Neuronal stem cell (in vitro differentiated cells): ENCODE measurements at regions not wholly inside any gene's neighbourhood (a gene's known extent, or its start where the extent isn't known, plus 50 kb on each side); places are given as distances from the start of the nearest gene placed in this dataset.

Experiments
- DNase-seq: peaks from one replicate; pipeline ENCODE4 v3.0.0-alpha.2; 2013; ENCODE audit warnings: low spot score
- H2AFZ ChIP-seq: one replicate; pipeline ENCODE4 v1.6.1; 2013; ENCODE audit warnings: mild to moderate bottlenecking, low read length, inconsistent platforms
- H2AK5ac ChIP-seq: 2 replicates; pipeline ENCODE4 v1.6.1; 2013; ENCODE audit warnings: low read depth, mild to moderate bottlenecking, inconsistent platforms, low read length, moderate library complexity, mixed read lengths
- H2BK120ac ChIP-seq: 2 replicates; pipeline ENCODE4 v1.6.1; 2013; ENCODE audit warnings: low read depth, mild to moderate bottlenecking, inconsistent platforms, low read length, moderate library complexity, mixed read lengths
- H2BK12ac ChIP-seq: one replicate; pipeline ENCODE4 v1.6.1; 2013; ENCODE audit warnings: low read length, inconsistent platforms
- H2BK15ac ChIP-seq: 2 replicates; pipeline ENCODE4 v1.6.1; 2013; ENCODE audit warnings: mild to moderate bottlenecking, low read length, inconsistent platforms, mixed read lengths
- H2BK5ac ChIP-seq: one replicate; pipeline ENCODE4 v1.6.1; 2013; ENCODE audit warnings: inconsistent platforms, mild to moderate bottlenecking, low read length, moderate library complexity
- H3K14ac ChIP-seq: one replicate; pipeline ENCODE4 v1.6.1; 2013; ENCODE audit warnings: low read length, inconsistent platforms
- H3K18ac ChIP-seq: 2 replicates; pipeline ENCODE4 v1.6.1; 2013; ENCODE audit warnings: low read length, inconsistent platforms
- H3K23ac ChIP-seq: 2 replicates; pipeline ENCODE4 v1.6.1; 2013; ENCODE audit warnings: low read depth, mild to moderate bottlenecking, mixed read lengths, low read length, inconsistent platforms; ENCODE audit not compliant: poor library complexity
- H3K27ac ChIP-seq: replicated peaks from 3 replicates; pipeline ENCODE4 v1.5.1; 2013; ENCODE audit warnings: low read length, inconsistent platforms
- H3K27me3 ChIP-seq, 3 experiments: 2 replicates each; pipeline ENCODE4 v1.6.1; 2013; ENCODE audit warnings: low read length in 3 of 3, mild to moderate bottlenecking in 2 of 3, inconsistent platforms in 1 of 3, low read depth in 1 of 3, mixed read lengths in 1 of 3, moderate library complexity in 1 of 3; ENCODE audit not compliant: control insufficient read depth in 3 of 3, insufficient read depth in 3 of 3
- H3K36me3 ChIP-seq, 2 donors: replicated peaks in 1 of 2; 2 replicates each; pipeline ENCODE4 v1.6.1; 2013; ENCODE audit warnings: low read length in 2 of 2; ENCODE audit not compliant: control insufficient read depth in 2 of 2, insufficient read depth in 2 of 2
- H3K4ac ChIP-seq: 2 replicates; pipeline ENCODE4 v1.6.1; 2013; ENCODE audit warnings: inconsistent platforms, mild to moderate bottlenecking, low read length, moderate library complexity
- H3K4me1 ChIP-seq, 2 donors: 1 replicate in 1 of 2; 2 replicates in 1 of 2; pipeline ENCODE4 v1.6.1; 2013; ENCODE audit warnings: low read length in 2 of 2, low read depth in 1 of 2; ENCODE audit not compliant: control insufficient read depth in 2 of 2, insufficient read depth in 1 of 2
- H3K4me2 ChIP-seq: one replicate; pipeline ENCODE4 v1.6.1; 2013; ENCODE audit warnings: mild to moderate bottlenecking, low read length, inconsistent platforms; ENCODE audit not compliant: insufficient read depth, poor library complexity, severe bottlenecking
- H3K4me3 ChIP-seq, 2 donors: 2 replicates each; pipeline ENCODE4 v1.5.1; 2013; ENCODE audit warnings: low read length in 2 of 2, mild to moderate bottlenecking in 2 of 2, inconsistent platforms in 1 of 2, moderate library complexity in 1 of 2
- H3K79me1 ChIP-seq: one replicate; pipeline ENCODE4 v1.6.1; 2013; ENCODE audit warnings: low read depth, mild to moderate bottlenecking, inconsistent platforms, low read length, moderate library complexity
- H3K9ac ChIP-seq: one replicate; pipeline ENCODE4 v1.6.1; 2013; ENCODE audit warnings: mild to moderate bottlenecking, low read depth, low read length, inconsistent platforms; ENCODE audit not compliant: poor library complexity
- H3K9me3 ChIP-seq, 2 donors: replicated peaks in 1 of 2; 2 replicates each; pipeline versions ENCODE3 to v1.6.1; 2013; ENCODE audit warnings: low read length in 2 of 2, mild to moderate bottlenecking in 2 of 2, inconsistent platforms in 1 of 2, low read depth in 1 of 2, mixed read lengths in 1 of 2, moderate library complexity in 1 of 2; ENCODE audit not compliant: control insufficient read depth in 2 of 2, insufficient read depth in 1 of 2
- H4K8ac ChIP-seq: one replicate; pipeline ENCODE4 v1.6.1; 2013; ENCODE audit warnings: low read depth, mild to moderate bottlenecking, inconsistent platforms, low read length, moderate library complexity
- H4K91ac ChIP-seq: one replicate; pipeline ENCODE4 v1.6.1; 2013; ENCODE audit warnings: low read length, low read depth, mild to moderate bottlenecking, inconsistent platforms; ENCODE audit not compliant: poor library complexity
- WGBS, 2 donors: extraction: QIAGEN DNeasy Blood & Tissue Kit; methylation state at CpG; one replicate each; pipeline ENCODE4 v1.1.7; 2013; ENCODE audit warnings: missing lambda C conversion rate in 2 of 2, mixed read lengths in 1 of 2; ENCODE audit not compliant: insufficient read length in 2 of 2, insufficient replicate concordance in 1 of 2; ENCODE audit errors: extremely low coverage in 2 of 2; 5-methylcytosine and 5-hydroxymethylcytosine counted together

DNA sequence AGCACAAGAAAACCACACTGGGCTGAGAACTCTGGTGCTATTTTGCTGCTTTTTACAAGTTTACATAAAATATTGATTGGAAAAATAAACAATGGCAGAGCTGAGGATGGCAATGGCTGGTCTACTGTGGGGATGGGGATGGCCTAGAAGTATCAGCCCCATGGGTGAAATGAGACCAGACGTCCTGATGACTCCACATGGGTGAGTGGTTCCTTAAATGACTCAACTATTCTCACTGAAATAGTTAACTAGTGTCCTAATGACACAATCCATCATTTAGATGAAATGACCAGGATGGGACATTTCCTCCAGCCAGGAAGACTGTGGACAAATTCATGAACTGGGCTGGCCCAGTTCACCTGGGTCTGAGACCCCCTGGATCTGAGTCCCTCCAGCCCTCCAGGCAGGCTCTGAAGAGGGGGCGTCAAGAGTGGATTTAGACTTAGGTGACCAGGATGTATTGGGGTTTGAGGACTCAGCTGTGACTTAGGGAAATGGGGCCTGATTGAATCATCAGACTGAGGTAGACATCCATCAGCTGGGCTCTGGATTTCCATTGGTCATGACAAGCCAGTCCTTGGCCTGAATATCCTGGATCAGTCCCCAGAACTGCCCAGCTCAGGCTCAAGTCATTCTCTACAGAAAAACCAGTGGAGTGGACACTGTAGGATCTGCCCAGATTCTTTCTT is 98.2 kb upstream of the IGLL5 start:
- Histone ChIP-seq H3K27ac (no peak overlapping the region), H2BK5ac (no peak overlapping the region), H2AK5ac (no peak overlapping the region), H2AFZ (no peak overlapping the region), H3K27me3 (peaks cover 0 to 3% (median 0%) of the 10 kb centered on the region in 3 experiments), H3K14ac (no peak overlapping the region), H3K79me1 (no peaks in the 10 kb centered on the region), H4K8ac (no peak overlapping the region), H2BK12ac (no peak overlapping the region), H3K18ac (no peak overlapping the region), H3K4me3 (no peak overlapping the region), H3K4me2 (no peak overlapping the region), H3K4me1 (peaks cover 0 to 1% of the 10 kb centered on the region in 2 donors), H4K91ac (no peak overlapping the region), H3K36me3 (no peaks in the 10 kb centered on the region), H3K23ac (peak overlapping the region; percentile 34), H2BK15ac (no peak overlapping the region), H2BK120ac (no peak overlapping the region), H3K9me3 (no peaks in the 10 kb centered on the region), H3K9ac (no peak overlapping the region), H3K4ac (no peak overlapping the region)
- no CpG with 5 or more reads among the region's 2 CpGs for WGBS, 2 donors
- no peak for DNase-seq

GRCh38 chr22:22789922-22790845 is 97.4 kb upstream of the IGLL5 start:
- no CpG with 5 or more reads among the region's 6 CpGs for WGBS, 2 donors
- no peaks in the 10 kb centered on the region for H3K36me3 ChIP-seq
- H2AK5ac ChIP-seq: no peak overlapping the region
- H3K9me3 ChIP-seq: no peaks in the 10 kb centered on the region
- no peak overlapping the region for H2BK120ac ChIP-seq
- H3K4me1 ChIP-seq: peaks cover 0 to 1% of the 10 kb centered on the region in 2 donors
- H3K4ac ChIP-seq: no peak overlapping the region
- H3K27ac ChIP-seq: no peak overlapping the region
- H3K18ac ChIP-seq: no peak overlapping the region
- H2BK15ac ChIP-seq: no peak overlapping the region
- H2BK5ac ChIP-seq: no peak overlapping the region
- H3K9ac ChIP-seq: no peak overlapping the region
- no peak overlapping the region for H3K4me2 ChIP-seq
- H3K79me1 ChIP-seq: no peaks in the 10 kb centered on the region
- H3K14ac ChIP-seq: no peak overlapping the region
- peak overlapping the region; percentile 34 for H3K23ac ChIP-seq
- no peak overlapping the region for H3K4me3 ChIP-seq
- no peak overlapping the region for H2AFZ ChIP-seq
- DNase-seq: no peak
- no peak overlapping the region for H2BK12ac ChIP-seq
- H4K91ac ChIP-seq: no peak overlapping the region
- H3K27me3 ChIP-seq: peaks cover 0 to 3% (median 0%) of the 10 kb centered on the region in 3 experiments
- H4K8ac ChIP-seq: no peak overlapping the region

DNA sequence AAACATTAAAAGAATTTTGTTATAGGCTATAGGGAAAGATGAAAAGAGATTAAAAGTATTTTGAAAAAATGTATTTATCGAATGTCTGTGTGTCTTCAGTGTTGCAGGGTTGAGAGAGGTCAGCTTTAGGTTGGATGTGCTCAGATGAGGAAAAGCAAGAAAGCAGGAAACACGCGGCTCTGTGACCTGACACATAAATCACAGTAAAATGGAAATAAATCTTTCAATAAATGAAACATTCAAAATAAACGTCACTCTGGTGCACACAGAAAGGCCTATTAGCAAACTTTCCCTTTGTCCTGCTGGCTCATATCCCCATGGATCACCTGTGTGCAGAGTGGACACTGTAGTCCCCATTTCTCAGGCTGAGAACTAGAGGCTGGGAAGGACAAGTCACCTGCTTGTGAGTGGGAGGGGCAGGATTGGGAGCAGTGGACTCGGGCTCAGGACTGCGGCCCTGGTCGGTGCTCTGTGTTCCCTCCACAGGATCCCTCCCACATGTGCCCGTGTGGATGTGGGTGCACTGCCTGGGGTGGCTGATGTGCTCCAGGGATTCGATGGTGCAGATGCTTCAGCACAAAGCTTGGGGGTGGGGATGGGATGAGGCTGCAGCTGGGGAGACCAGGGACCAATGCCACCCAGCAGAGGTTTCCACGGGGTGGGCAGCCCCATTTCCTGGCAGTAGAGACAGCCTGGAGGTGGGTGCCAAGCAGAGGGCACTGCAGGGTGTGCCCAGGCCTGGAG is 96.0 kb upstream of the IGLL5 start:
- no peak overlapping the region for H4K8ac ChIP-seq
- H3K27ac ChIP-seq: no peak overlapping the region
- 100% methylated on average over 1 of the region's 10 CpGs; no CpG with 5 or more reads in 1 of the 2 donors for WGBS, 2 donors
- H3K23ac ChIP-seq: peak overlapping the region; percentile 40
- no peak overlapping the region for H4K91ac ChIP-seq
- H3K4me1 ChIP-seq: no peaks in the 10 kb centered on the region
- H3K18ac ChIP-seq: no peak overlapping the region
- no peak overlapping the region for H3K4ac ChIP-seq
- no peak overlapping the region for H3K9ac ChIP-seq
- H3K4me3 ChIP-seq: no peak overlapping the region
- H3K9me3 ChIP-seq: no peaks in the 10 kb centered on the region
- H2BK120ac ChIP-seq: no peak overlapping the region
- no peaks in the 10 kb centered on the region for H3K79me1 ChIP-seq
- H3K36me3 ChIP-seq: no peaks in the 10 kb centered on the region
- no peak overlapping the region for H2AK5ac ChIP-seq
- no peak overlapping the region for H2BK12ac ChIP-seq
- no peak overlapping the region for H2AFZ ChIP-seq
- peak overlapping the region; percentile 10 for H2BK5ac ChIP-seq
- H2BK15ac ChIP-seq: no peak overlapping the region
- H3K27me3 ChIP-seq: peaks cover 0 to 3% (median 0%) of the 10 kb centered on the region in 3 experiments
- H3K14ac ChIP-seq: no peak overlapping the region
- no peak for DNase-seq
- no peak overlapping the region for H3K4me2 ChIP-seq
